Activated CD8-positive, alpha-beta memory T cell treated with anti-CD3 and anti-CD28 coated beads, Interleukin-2, amount 50 U/mL, for 24 hours (primary cell): ENCODE measurements at regions not wholly inside any gene's neighbourhood (a gene's known extent, or its start where the extent isn't known, plus 50 kb on each side); places are given as distances from the start of the nearest gene placed in this dataset.

ENCODE experiments used
- DNase-seq: peaks from one replicate; pipeline ENCODE4 v3.0.0-alpha.2; 2020; ENCODE audit errors: extremely low read depth

DNA sequence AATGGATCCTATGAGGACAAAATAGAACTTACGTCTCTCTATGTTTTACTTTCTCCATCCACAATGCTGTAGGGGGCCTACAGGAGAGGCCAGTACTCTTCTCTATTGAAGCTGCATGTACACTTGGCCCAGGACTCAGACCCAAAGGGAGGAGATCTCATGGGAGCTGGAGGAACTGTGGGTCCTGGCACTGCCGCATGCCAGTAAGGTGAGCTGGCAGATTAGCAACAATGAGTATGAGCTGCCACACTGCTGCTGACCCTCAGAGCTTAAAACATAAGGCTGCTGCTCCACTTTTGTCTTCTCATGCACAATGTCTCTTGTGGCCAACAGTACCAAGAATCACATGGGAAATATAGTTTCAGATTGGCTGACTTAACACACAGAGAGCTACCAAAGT lies 57.8 kb upstream of the TBC1D5 start:
- no peak for DNase-seq

GRCh38 chr3:17799312-17799711 lies 56.9 kb upstream of the TBC1D5 start:
- DNase-seq: no peak

GRCh38 chr3:17798000-17798399 lies 55.6 kb upstream of the TBC1D5 start:
- no peak for DNase-seq

GRCh38 chr3:17795711-17796110 lies 53.3 kb upstream of the TBC1D5 start:
- DNase-seq: no peak

DNA sequence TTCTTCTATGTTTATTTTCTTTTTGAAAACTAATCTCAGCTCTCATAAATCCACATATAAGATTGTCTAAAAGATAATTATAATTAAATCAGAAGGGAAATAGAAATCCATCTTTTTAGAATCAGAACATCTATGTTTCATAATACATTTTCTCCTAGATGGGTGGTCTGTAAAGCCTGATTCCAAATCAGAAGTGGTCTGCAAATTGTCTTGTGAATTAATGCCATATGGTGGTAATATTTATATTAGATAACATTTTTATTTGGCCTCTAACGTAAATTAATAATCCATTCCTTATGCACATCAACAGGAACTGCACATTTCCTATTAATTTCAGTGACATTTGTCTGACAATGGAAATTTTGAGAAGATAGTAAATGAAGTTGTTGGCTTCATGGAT lies 52.8 kb upstream of the TBC1D5 start:
- DNase-seq: no peak

GRCh38 chr3:17793542-17794195 lies 51.2 kb upstream of the TBC1D5 start:
- no peak for DNase-seq
